OCI-LY3 (cell line): ENCODE measurements at regions not wholly inside any gene's neighbourhood (a gene's known extent, or its start where the extent isn't known, plus 50 kb on each side); places are given as distances from the start of the nearest gene placed in this dataset.

Source experiments
- CTCF ChIP-seq: fragments of 200-600, 300-600 bp; sonication (generic); IDR thresholded peaks from 2 replicates; pipeline ENCODE4 v1.5.1; 2014; ENCODE audit warnings: antibody characterized with exemption, low read length, low read depth
- EZH2phosphoT487 ChIP-seq: fragments of 200-600 bp; shearing (Covaris generic); IDR thresholded peaks from 2 replicates; pipeline ENCODE4 v1.6.1; 2018; ENCODE audit warnings: antibody characterized with exemption, mixed run types, low read depth

GRCh38 chr5:167020418-167020817, 1271.0 kb upstream of the WWC1 start:
- no peak for TF ChIP-seq EZH2phosphoT487
- TF ChIP-seq CTCF = no peak
